Skeletal muscle tissue (tissue), 3 donors: ENCODE measurements at regions not wholly inside any gene's neighbourhood (a gene's known extent, or its start where the extent isn't known, plus 50 kb on each side); places are given as distances from the start of the nearest gene placed in this dataset.

Experiments
- H3K27ac ChIP-seq: one replicate; pipeline ENCODE4 v1.7.0; 2013; ENCODE audit warnings: mild to moderate bottlenecking, low read depth, low read length, inconsistent platforms
- H3K27me3 ChIP-seq, 3 donors: one replicate each; pipeline ENCODE4 v1.7.0; 2013; ENCODE audit warnings: low read length in 3 of 3; ENCODE audit not compliant: control insufficient read depth in 3 of 3, insufficient read depth in 3 of 3
- H3K36me3 ChIP-seq, 3 donors: one replicate each; pipeline ENCODE4 v1.7.0; 2013; ENCODE audit warnings: low read length in 3 of 3; ENCODE audit not compliant: control insufficient read depth in 3 of 3, insufficient read depth in 3 of 3
- H3K4me1 ChIP-seq, 3 donors: one replicate each; pipeline ENCODE4 v1.7.0; 2013; ENCODE audit warnings: low read length in 3 of 3, mild to moderate bottlenecking in 3 of 3; ENCODE audit not compliant: control insufficient read depth in 3 of 3, insufficient read depth in 3 of 3
- H3K4me3 ChIP-seq, 3 donors: one replicate each; pipeline ENCODE4 v1.7.0; 2013; ENCODE audit warnings: low read length in 3 of 3
- H3K9ac ChIP-seq, 3 donors: one replicate each; pipeline ENCODE4 v1.7.0; 2013; ENCODE audit warnings: low read length in 3 of 3, mild to moderate bottlenecking in 3 of 3, moderate library complexity in 2 of 3, low read depth in 1 of 3
- H3K9me3 ChIP-seq, 3 donors: one replicate each; pipeline ENCODE4 v1.7.0; 2013; ENCODE audit warnings: low read length in 3 of 3; ENCODE audit not compliant: control insufficient read depth in 3 of 3
- donor health status: Osteomylitis.

- Histone ChIP-seq H3K4me1 (peaks cover 0 to 8% (median 4%) of the 10 kb centered on the region in 3 donors), H3K9me3 (no peaks in the 10 kb centered on the region)
Observed at GRCh38 chr9:2332663-2333062, 288.9 kb upstream of the VLDLR start.

GRCh38 chr9:2335260-2335659 lies 286.3 kb upstream of the VLDLR start:
- Histone ChIP-seq H3K27ac (no peak overlapping the region), H3K9me3 (no peaks in the 10 kb centered on the region), H3K9ac (no peak overlapping the region), H3K4me1 (peaks cover 0 to 8% (median 4%) of the 10 kb centered on the region in 3 donors), H3K27me3 (no peaks in the 10 kb centered on the region), H3K36me3 (no peaks in the 10 kb centered on the region), H3K4me3 (no peak overlapping the region)

More at GRCh38 chr9:2332663-2333062, 288.9 kb upstream of the VLDLR start:
- no peaks in the 10 kb centered on the region for H3K36me3 ChIP-seq
- no peaks in the 10 kb centered on the region for H3K27me3 ChIP-seq
- H3K9ac ChIP-seq = no peak overlapping the region
- no peak overlapping the region for H3K4me3 ChIP-seq
- no peak overlapping the region for H3K27ac ChIP-seq

- Histone ChIP-seq H3K27me3 (no peaks in the 10 kb centered on the region), H3K36me3 (no peaks in the 10 kb centered on the region), H3K9ac (no peak overlapping the region), H3K4me3 (no peak overlapping the region), H3K4me1 (peaks cover 0 to 8% (median 4%) of the 10 kb centered on the region in 3 donors), H3K9me3 (no peaks in the 10 kb centered on the region), H3K27ac (no peak overlapping the region)
Observed at GRCh38 chr9:2336055-2336454, 285.5 kb upstream of the VLDLR start.

- no peak overlapping the region for H3K4me3 ChIP-seq
- no peaks in the 10 kb centered on the region for H3K27me3 ChIP-seq
- no peaks in the 10 kb centered on the region for H3K36me3 ChIP-seq
- H3K27ac ChIP-seq = no peak overlapping the region
- H3K4me1 ChIP-seq = peaks cover 0 to 8% (median 4%) of the 10 kb centered on the region in 3 donors
- no peak overlapping the region for H3K9ac ChIP-seq
- no peaks in the 10 kb centered on the region for H3K9me3 ChIP-seq
Observed at GRCh38 chr9:2337131-2337530, 284.5 kb upstream of the VLDLR start.

GRCh38 chr9:2337627-2338026 lies 284.0 kb upstream of the VLDLR start:
- Histone ChIP-seq H3K36me3 (no peaks in the 10 kb centered on the region), H3K4me3 (no peak overlapping the region), H3K27ac (no peak overlapping the region), H3K9ac (no peak overlapping the region), H3K27me3 (no peaks in the 10 kb centered on the region), H3K9me3 (no peaks in the 10 kb centered on the region), H3K4me1 (peaks cover 0 to 8% (median 4%) of the 10 kb centered on the region in 3 donors)

- H3K36me3 ChIP-seq = no peaks in the 10 kb centered on the region
- H3K9ac ChIP-seq = no peak overlapping the region
- no peaks in the 10 kb centered on the region for H3K27me3 ChIP-seq
- H3K27ac ChIP-seq = no peak overlapping the region
- H3K4me1 ChIP-seq = peaks cover 0 to 8% (median 4%) of the 10 kb centered on the region in 3 donors
- no peaks in the 10 kb centered on the region for H3K9me3 ChIP-seq
- no peak overlapping the region for H3K4me3 ChIP-seq
Observed at GRCh38 chr9:2338777-2339365, 282.7 kb upstream of the VLDLR start.

GRCh38 chr9:2339416-2339815 lies 282.2 kb upstream of the VLDLR start:
- H3K9ac ChIP-seq = no peak overlapping the region
- peaks cover 0 to 8% (median 4%) of the 10 kb centered on the region in 3 donors for H3K4me1 ChIP-seq
- no peaks in the 10 kb centered on the region for H3K27me3 ChIP-seq
- H3K4me3 ChIP-seq = no peak overlapping the region
- no peaks in the 10 kb centered on the region for H3K36me3 ChIP-seq
- no peaks in the 10 kb centered on the region for H3K9me3 ChIP-seq
- no peak overlapping the region for H3K27ac ChIP-seq

- H3K36me3 ChIP-seq = no peaks in the 10 kb centered on the region
Observed at GRCh38 chr9:2340046-2340760, 281.4 kb upstream of the VLDLR start.

GRCh38 chr9:2341126-2341525 lies 280.5 kb upstream of the VLDLR start:
- Histone ChIP-seq H3K4me1 (peaks cover 0 to 3% (median 0%) of the 10 kb centered on the region in 3 donors), H3K27me3 (no peaks in the 10 kb centered on the region), H3K27ac (no peak overlapping the region), H3K9me3 (no peaks in the 10 kb centered on the region), H3K4me3 (no peak overlapping the region), H3K9ac (no peak overlapping the region), H3K36me3 (no peaks in the 10 kb centered on the region)

More at GRCh38 chr9:2340046-2340760, 281.4 kb upstream of the VLDLR start:
- H3K27ac ChIP-seq = no peak overlapping the region
- H3K4me3 ChIP-seq = no peak overlapping the region
- H3K9ac ChIP-seq = no peak overlapping the region
- peaks cover 0 to 5% (median 1%) of the 10 kb centered on the region in 3 donors for H3K4me1 ChIP-seq
- no peaks in the 10 kb centered on the region for H3K9me3 ChIP-seq
- no peaks in the 10 kb centered on the region for H3K27me3 ChIP-seq

GRCh38 chr9:2341956-2342355 lies 279.6 kb upstream of the VLDLR start:
- no peaks in the 10 kb centered on the region for H3K27me3 ChIP-seq
- H3K36me3 ChIP-seq = no peaks in the 10 kb centered on the region
- no peak overlapping the region for H3K9ac ChIP-seq
- H3K9me3 ChIP-seq = no peaks in the 10 kb centered on the region
- no peak overlapping the region for H3K27ac ChIP-seq
- peaks cover 4 to 10% (median 5%) of the 10 kb centered on the region in 3 donors for H3K4me1 ChIP-seq
- no peak overlapping the region for H3K4me3 ChIP-seq
